ENCODE measurements at regions not wholly inside any gene's neighbourhood (a gene's known extent, or its start where the extent isn't known, plus 50 kb on each side); places are given as distances from the start of the nearest gene placed in this dataset.
A peak's percentile ranks its signal among the peaks of the same experiment; 100 is the strongest.

DNA sequence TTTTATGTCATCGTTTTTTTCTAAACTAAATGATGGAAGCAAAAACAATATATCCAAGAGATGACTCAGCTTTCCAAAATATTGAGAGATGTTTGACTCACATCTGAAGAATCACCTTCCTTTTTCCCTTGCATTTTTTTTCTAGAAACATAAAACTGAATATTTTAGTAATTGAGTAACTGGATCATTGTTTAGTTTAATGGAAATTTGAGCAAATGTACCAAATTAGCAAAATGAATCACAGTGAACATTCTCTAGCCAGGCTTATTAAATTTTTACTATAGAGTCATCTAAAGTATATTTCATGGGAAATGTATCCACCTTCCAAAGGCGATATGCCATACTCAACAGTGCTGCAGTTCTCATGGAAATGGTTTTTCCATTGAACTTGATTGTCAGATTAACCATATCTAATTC lies 145.5 kb downstream of the TENT5A start:
- H3K27ac ChIP-seq (ENCODE audit: low read depth in 2 of 2, low read length in 1 of 2) = peak overlapping the region in 1 of 2 experiments; percentile 96; a peak in 3 of 4 replicates
- peaks cover 23% of the 10 kb centered on the region for H3F3A ChIP-seq (replicated peaks; ENCODE audit: insufficient read depth)
- ChIA-PET POLR2A (no interaction called here), CTCF (interaction anchor here (0.7 kb wide), 1 partner anchor 12 kb away, joined by 3 read pairs; no protein-coding TSS in a partner anchor)
- peak overlapping the region; percentile 8; the same call in 1 of the 2 replicates for H2AFZ ChIP-seq (ENCODE audit: low read depth)
- peak overlapping the region; percentile 4; the same call in 1 of the 2 replicates for H3K4me2 ChIP-seq
- peak overlapping the region; percentile 32; the same call in 1 of the 2 replicates for H3K9ac ChIP-seq
- H3K36me3 ChIP-seq (replicated peaks in 1 of 2; ENCODE audit: control insufficient read depth in 1 of 2, insufficient read depth in 2 of 2, low read length in 1 of 2) = no peaks in the 10 kb centered on the region
- no peaks in the 10 kb centered on the region for H4K20me1 ChIP-seq (ENCODE audit: insufficient read depth)
- no peaks in the 10 kb centered on the region for H3K79me2 ChIP-seq (ENCODE audit: insufficient read depth)
- H3K4me3 ChIP-seq (ENCODE audit: low read depth in 2 of 2, low read length in 1 of 2) = no peak overlapping the region
- no peaks in the 10 kb centered on the region; a peak in 1 of 4 replicates for H3K4me1 ChIP-seq (ENCODE audit: control insufficient read depth in 1 of 2, insufficient read depth in 2 of 2, low read depth in 1 of 2, low read length in 1 of 2)
- no peak for DNase-seq
- 14% methylated on average over 2 of the region's 2 CpGs for WGBS (ENCODE audit: low lambda C conversion rate)
- 0 out of 2 replicates have a peak, but pooled peaks cover 4% of the 10 kb centered on the region for H3K9me3 ChIP-seq
- TF ChIP-seq TAF1 (IDR thresholded peaks at IDR 0.05; ENCODE audit: borderline replicate concordance, low read depth, low read length) (no peak), TEAD4 (IDR thresholded peaks at IDR 0.05; ENCODE audit: borderline replicate concordance, insufficient read depth) (peak; percentile 75), EP300 (IDR thresholded peaks at IDR 0.05; ENCODE audit: borderline replicate concordance in 1 of 2, low read depth in 1 of 2, low read length in 1 of 2) (peak in 1 of 2 experiments; percentile 69; a peak in 2 of 4 replicates), SMC3 (IDR thresholded peaks at IDR 0.05; ENCODE audit: low read depth, low read length) (no peak), FOXM1 (IDR thresholded peaks at IDR 0.05; ENCODE audit: low read depth) (0 out of 2 replicates have a peak, but pooled peaks have one; percentile 29), SIN3A (IDR thresholded peaks at IDR 0.05; ENCODE audit: borderline replicate concordance, low read depth, low read length) (no peak), FOSL2 (IDR thresholded peaks at IDR 0.05; ENCODE audit: borderline replicate concordance, low read depth) (peak; percentile 86), MEF2A (IDR thresholded peaks at IDR 0.05; ENCODE audit: borderline replicate concordance, low read depth) (peak; percentile 85), JUND (IDR thresholded peaks at IDR 0.05) (peak; percentile 85; the same call in 1 of the 2 replicates), MXI1 (IDR thresholded peaks at IDR 0.05; ENCODE audit: low read depth, low read length) (no peak), RXRA (IDR thresholded peaks at IDR 0.05; ENCODE audit: borderline replicate concordance, low read depth) (peak; percentile 23; the same call in 1 of the 2 replicates), TCF12 (IDR thresholded peaks at IDR 0.05) (peak; percentile 78), NFIC (IDR thresholded peaks at IDR 0.05; ENCODE audit: borderline replicate concordance) (peak; percentile 25; the same call in 1 of the 2 replicates)
- TF ChIP-seq, protein P1, sequence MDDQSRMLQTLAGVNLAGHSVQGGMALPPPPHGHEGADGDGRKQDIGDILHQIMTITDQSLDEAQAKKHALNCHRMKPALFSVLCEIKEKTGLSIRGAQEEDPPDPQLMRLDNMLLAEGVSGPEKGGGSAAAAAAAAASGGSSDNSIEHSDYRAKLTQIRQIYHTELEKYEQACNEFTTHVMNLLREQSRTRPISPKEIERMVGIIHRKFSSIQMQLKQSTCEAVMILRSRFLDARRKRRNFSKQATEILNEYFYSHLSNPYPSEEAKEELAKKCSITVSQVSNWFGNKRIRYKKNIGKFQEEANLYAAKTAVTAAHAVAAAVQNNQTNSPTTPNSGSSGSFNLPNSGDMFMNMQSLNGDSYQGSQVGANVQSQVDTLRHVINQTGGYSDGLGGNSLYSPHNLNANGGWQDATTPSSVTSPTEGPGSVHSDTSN (IDR thresholded peaks at IDR 0.05) = peak; percentile 60; the same call in 1 of the 2 replicates
- TF ChIP-seq, protein P2, sequence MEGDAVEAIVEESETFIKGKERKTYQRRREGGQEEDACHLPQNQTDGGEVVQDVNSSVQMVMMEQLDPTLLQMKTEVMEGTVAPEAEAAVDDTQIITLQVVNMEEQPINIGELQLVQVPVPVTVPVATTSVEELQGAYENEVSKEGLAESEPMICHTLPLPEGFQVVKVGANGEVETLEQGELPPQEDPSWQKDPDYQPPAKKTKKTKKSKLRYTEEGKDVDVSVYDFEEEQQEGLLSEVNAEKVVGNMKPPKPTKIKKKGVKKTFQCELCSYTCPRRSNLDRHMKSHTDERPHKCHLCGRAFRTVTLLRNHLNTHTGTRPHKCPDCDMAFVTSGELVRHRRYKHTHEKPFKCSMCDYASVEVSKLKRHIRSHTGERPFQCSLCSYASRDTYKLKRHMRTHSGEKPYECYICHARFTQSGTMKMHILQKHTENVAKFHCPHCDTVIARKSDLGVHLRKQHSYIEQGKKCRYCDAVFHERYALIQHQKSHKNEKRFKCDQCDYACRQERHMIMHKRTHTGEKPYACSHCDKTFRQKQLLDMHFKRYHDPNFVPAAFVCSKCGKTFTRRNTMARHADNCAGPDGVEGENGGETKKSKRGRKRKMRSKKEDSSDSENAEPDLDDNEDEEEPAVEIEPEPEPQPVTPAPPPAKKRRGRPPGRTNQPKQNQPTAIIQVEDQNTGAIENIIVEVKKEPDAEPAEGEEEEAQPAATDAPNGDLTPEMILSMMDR (IDR thresholded peaks at IDR 0.05) = no peak
- no peaks in the 10 kb centered on the region for H3K27me3 ChIP-seq (ENCODE audit: insufficient read depth)
- no peaks in the 10 kb centered on the region for H3K9me2 ChIP-seq

DNA sequence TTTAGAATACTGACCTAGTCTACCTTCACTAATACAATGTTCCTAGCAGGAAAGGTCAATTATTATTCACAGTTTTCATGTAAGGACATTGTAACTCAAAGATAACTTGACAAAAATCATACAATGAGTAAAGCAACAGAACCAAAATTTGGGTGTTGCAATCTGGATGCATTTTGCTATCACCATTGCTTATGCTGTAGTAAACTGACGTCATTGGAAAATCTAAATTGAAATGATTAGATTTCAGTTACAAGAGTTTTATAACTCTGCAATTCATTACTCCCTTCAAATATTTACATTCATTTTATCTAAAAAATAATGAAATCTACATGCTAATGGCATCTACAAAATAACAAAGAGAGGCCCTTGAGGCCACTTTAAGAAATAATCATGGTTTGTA lies 147.0 kb downstream of the TENT5A start:
- ChIA-PET POLR2A (no interaction called here), CTCF (no interaction called here)
- H3K9ac ChIP-seq = no peak overlapping the region
- no peaks in the 10 kb centered on the region for H3K79me2 ChIP-seq (ENCODE audit: insufficient read depth)
- no peaks in the 10 kb centered on the region; a peak in 1 of 4 replicates for H3K4me1 ChIP-seq (ENCODE audit: control insufficient read depth in 1 of 2, insufficient read depth in 2 of 2, low read depth in 1 of 2, low read length in 1 of 2)
- no peaks in the 10 kb centered on the region for H3K9me2 ChIP-seq
- no peak overlapping the region for H3K4me3 ChIP-seq (ENCODE audit: low read depth in 2 of 2, low read length in 1 of 2)
- H2AFZ ChIP-seq (ENCODE audit: low read depth) = no peak overlapping the region
- peaks cover 23% of the 10 kb centered on the region for H3F3A ChIP-seq (replicated peaks; ENCODE audit: insufficient read depth)
- H3K9me3 ChIP-seq = 0 out of 2 replicates have a peak, but pooled peaks cover 4% of the 10 kb centered on the region
- peak overlapping the region in 1 of 2 experiments; percentile 96; a peak in 1 of 4 replicates for H3K27ac ChIP-seq (ENCODE audit: low read depth in 2 of 2, low read length in 1 of 2)
- H3K4me2 ChIP-seq = no peak overlapping the region
- no peaks in the 10 kb centered on the region for H3K36me3 ChIP-seq (replicated peaks in 1 of 2; ENCODE audit: control insufficient read depth in 1 of 2, insufficient read depth in 2 of 2, low read length in 1 of 2)
- no peaks in the 10 kb centered on the region for H4K20me1 ChIP-seq (ENCODE audit: insufficient read depth)
- 94% methylated on average over 1 of the region's 1 CpG for WGBS (ENCODE audit: low lambda C conversion rate)
- H3K27me3 ChIP-seq (ENCODE audit: insufficient read depth) = no peaks in the 10 kb centered on the region
- DNase-seq = no peak
- TF ChIP-seq FOXJ3 (CRISPR knock-in tag; IDR thresholded peaks at IDR 0.05) = no peak
- no peak for TF ChIP-seq SIN3A (IDR thresholded peaks at IDR 0.05; ENCODE audit: borderline replicate concordance, low read depth, low read length)
- no peak for TF ChIP-seq YY1 (IDR thresholded peaks at IDR 0.05; ENCODE audit: low read depth)
- TF ChIP-seq, protein P2 (IDR thresholded peaks at IDR 0.05) = no peak
- no peak for TF ChIP-seq EP300 (IDR thresholded peaks at IDR 0.05; ENCODE audit: borderline replicate concordance in 1 of 2, low read depth in 1 of 2, low read length in 1 of 2)
- TF ChIP-seq NFIC (IDR thresholded peaks at IDR 0.05; ENCODE audit: borderline replicate concordance) = no peak
- TF ChIP-seq TCF12 (IDR thresholded peaks at IDR 0.05) = no peak
- TF ChIP-seq MXI1 (IDR thresholded peaks at IDR 0.05; ENCODE audit: low read depth, low read length) = no peak
- TF ChIP-seq POLR2AphosphoS5 (IDR thresholded peaks at IDR 0.05; ENCODE audit: low read depth, low read length) = no peak
- no peak for TF ChIP-seq NRF1 (IDR thresholded peaks at IDR 0.05; ENCODE audit: low read depth, low read length)
- no peak for TF ChIP-seq FOSL2 (IDR thresholded peaks at IDR 0.05; ENCODE audit: borderline replicate concordance, low read depth)
- no peak for TF ChIP-seq TAF1 (IDR thresholded peaks at IDR 0.05; ENCODE audit: borderline replicate concordance, low read depth, low read length)
- TF ChIP-seq, protein P3, sequence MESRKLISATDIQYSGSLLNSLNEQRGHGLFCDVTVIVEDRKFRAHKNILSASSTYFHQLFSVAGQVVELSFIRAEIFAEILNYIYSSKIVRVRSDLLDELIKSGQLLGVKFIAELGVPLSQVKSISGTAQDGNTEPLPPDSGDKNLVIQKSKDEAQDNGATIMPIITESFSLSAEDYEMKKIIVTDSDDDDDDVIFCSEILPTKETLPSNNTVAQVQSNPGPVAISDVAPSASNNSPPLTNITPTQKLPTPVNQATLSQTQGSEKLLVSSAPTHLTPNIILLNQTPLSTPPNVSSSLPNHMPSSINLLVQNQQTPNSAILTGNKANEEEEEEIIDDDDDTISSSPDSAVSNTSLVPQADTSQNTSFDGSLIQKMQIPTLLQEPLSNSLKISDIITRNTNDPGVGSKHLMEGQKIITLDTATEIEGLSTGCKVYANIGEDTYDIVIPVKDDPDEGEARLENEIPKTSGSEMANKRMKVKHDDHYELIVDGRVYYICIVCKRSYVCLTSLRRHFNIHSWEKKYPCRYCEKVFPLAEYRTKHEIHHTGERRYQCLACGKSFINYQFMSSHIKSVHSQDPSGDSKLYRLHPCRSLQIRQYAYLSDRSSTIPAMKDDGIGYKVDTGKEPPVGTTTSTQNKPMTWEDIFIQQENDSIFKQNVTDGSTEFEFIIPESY (IDR thresholded peaks at IDR 0.05; ENCODE audit: borderline replicate concordance, low read depth) = no peak
